Mammary epithelial cell (primary cell): ENCODE measurements at regions not wholly inside any gene's neighbourhood (a gene's known extent, or its start where the extent isn't known, plus 50 kb on each side); places are given as distances from the start of the nearest gene placed in this dataset.

Experiments used
- EZH2 ChIP-seq: IDR thresholded peaks from 2 replicates; pipeline ENCODE4 v1.6.1; 2012; ENCODE audit warnings: low read length, inconsistent platforms, borderline replicate concordance
- TF ChIP-seq, protein P1 (sequence below), 2 donors: IDR thresholded peaks in 1 of 2; conservative IDR thresholded peaks in 1 of 2; 2 replicates each; pipeline ENCODE4 v1.5.1; 2011 to 2012; ENCODE audit warnings: inconsistent platforms in 2 of 2, low read length in 2 of 2, mild to moderate bottlenecking in 2 of 2, control low read depth in 1 of 2, low read depth in 1 of 2; ENCODE audit not compliant: insufficient read depth in 1 of 2; ENCODE audit errors: extremely low read depth in 1 of 2

DNA sequence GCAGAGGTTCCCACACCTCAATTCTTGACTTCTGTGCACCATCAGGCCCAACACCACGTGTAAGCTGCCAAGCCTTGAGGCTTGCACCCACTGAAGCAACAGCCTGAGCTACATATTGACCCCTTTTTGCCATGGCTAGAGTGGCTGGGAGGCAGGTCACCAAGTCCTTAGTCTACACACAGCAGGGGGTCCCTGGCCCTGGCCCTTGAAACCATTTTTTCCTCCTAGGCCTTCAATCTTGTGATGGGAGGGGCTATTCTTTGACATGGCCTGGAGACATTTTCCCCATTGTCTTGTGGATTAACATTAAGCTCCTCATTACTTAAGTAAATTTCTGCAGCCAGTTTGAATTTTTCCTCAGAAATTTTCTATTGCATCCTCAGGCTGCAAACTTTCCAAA, 336.6 kb downstream of the IL15 start:
- TF ChIP-seq, protein P1, sequence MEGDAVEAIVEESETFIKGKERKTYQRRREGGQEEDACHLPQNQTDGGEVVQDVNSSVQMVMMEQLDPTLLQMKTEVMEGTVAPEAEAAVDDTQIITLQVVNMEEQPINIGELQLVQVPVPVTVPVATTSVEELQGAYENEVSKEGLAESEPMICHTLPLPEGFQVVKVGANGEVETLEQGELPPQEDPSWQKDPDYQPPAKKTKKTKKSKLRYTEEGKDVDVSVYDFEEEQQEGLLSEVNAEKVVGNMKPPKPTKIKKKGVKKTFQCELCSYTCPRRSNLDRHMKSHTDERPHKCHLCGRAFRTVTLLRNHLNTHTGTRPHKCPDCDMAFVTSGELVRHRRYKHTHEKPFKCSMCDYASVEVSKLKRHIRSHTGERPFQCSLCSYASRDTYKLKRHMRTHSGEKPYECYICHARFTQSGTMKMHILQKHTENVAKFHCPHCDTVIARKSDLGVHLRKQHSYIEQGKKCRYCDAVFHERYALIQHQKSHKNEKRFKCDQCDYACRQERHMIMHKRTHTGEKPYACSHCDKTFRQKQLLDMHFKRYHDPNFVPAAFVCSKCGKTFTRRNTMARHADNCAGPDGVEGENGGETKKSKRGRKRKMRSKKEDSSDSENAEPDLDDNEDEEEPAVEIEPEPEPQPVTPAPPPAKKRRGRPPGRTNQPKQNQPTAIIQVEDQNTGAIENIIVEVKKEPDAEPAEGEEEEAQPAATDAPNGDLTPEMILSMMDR (conservative IDR thresholded peaks at IDR 0.05 in 1 of 2, IDR thresholded peaks at IDR 0.05 in 1 of 2; ENCODE audit: extremely low read depth in 1 of 2, insufficient read depth in 1 of 2, low read depth in 1 of 2, low read length in 2 of 2): no peak
- no peak for TF ChIP-seq EZH2
